Brain microvascular endothelial cell (primary cell): ENCODE measurements at regions not wholly inside any gene's neighbourhood (a gene's known extent, or its start where the extent isn't known, plus 50 kb on each side); places are given as distances from the start of the nearest gene placed in this dataset.

Experiments
- DNase-seq: peaks from one replicate; pipeline ENCODE4 v3.0.0-alpha.2; 2020
- H3K27ac ChIP-seq: fragments of 250-450 bp; sonication (Bioruptor Pico); 2 replicates; pipeline ENCODE4 v1.5.1; 2020; ENCODE audit warnings: mild to moderate bottlenecking, moderate library complexity
- H3K27me3 ChIP-seq: fragments of 250-450 bp; sonication (Bioruptor Pico); replicated peaks from 2 replicates; pipeline ENCODE4 v1.5.1; 2020; ENCODE audit warnings: mild to moderate bottlenecking
- H3K36me3 ChIP-seq: fragments of 250-450 bp; sonication (Bioruptor Pico); replicated peaks from 2 replicates; pipeline ENCODE4 v1.5.1; 2020; ENCODE audit warnings: mild to moderate bottlenecking
- H3K4me3 ChIP-seq: 2 replicates; pipeline ENCODE4 v1.5.1; 2011; ENCODE audit warnings: low read depth, mild to moderate bottlenecking, control low read depth, low read length, moderate library complexity
- CTCF ChIP-seq: IDR thresholded peaks from 2 replicates; pipeline ENCODE4 v1.5.1; 2011; ENCODE audit warnings: low read depth, mild to moderate bottlenecking, moderate library complexity, low read length, control low read depth, inconsistent platforms; ENCODE audit errors: missing control alignments
- in situ Hi-C: cut with HindIII; loops from 2 replicates; pipeline ENCODE4 v1.10.0; 2017; ENCODE audit warnings: low sequenced_read_pairs, low pct_ligation_motif_present

GRCh38 chr4:133868856-133869255 is 332.7 kb downstream of the PABPC4L start:
- Histone ChIP-seq H3K36me3 (no peaks in the 10 kb centered on the region), H3K27ac (no peak overlapping the region), H3K4me3 (no peak overlapping the region), H3K27me3 (no peaks in the 10 kb centered on the region)
- in situ Hi-C loops, result no loop called here
- TF ChIP-seq CTCF, result no peak
- DNase-seq, result no peak

GRCh38 chr4:133866328-133866699 is 335.3 kb downstream of the PABPC4L start:
- no peak for TF ChIP-seq CTCF
- H3K27me3 ChIP-seq, result no peaks in the 10 kb centered on the region
- peak; percentile 8 for DNase-seq
- H3K27ac ChIP-seq, result peak overlapping the region; percentile 44
- no peaks in the 10 kb centered on the region for H3K36me3 ChIP-seq
- in situ Hi-C loops, result no loop called here
- no peak overlapping the region for H3K4me3 ChIP-seq

GRCh38 chr4:133865612-133866327 is 335.8 kb downstream of the PABPC4L start:
- H3K4me3 ChIP-seq, result no peak overlapping the region
- no peaks in the 10 kb centered on the region for H3K27me3 ChIP-seq
- in situ Hi-C loops, result no loop called here
- no peak for TF ChIP-seq CTCF
- DNase-seq, result peak; percentile 98
- no peaks in the 10 kb centered on the region for H3K36me3 ChIP-seq
- peak overlapping the region; percentile 44 for H3K27ac ChIP-seq

- H3K36me3 ChIP-seq, result no peaks in the 10 kb centered on the region
- in situ Hi-C loops, result no loop called here
- no peak for DNase-seq
- H3K27ac ChIP-seq, result no peak overlapping the region
- no peaks in the 10 kb centered on the region for H3K27me3 ChIP-seq
- no peak overlapping the region for H3K4me3 ChIP-seq
- TF ChIP-seq CTCF, result no peak
Measured at GRCh38 chr4:133863153-133863552, 338.4 kb downstream of the PABPC4L start.

GRCh38 chr4:133856731-133857355 is 344.7 kb downstream of the PABPC4L start:
- H3K4me3 ChIP-seq, result no peak overlapping the region

More at GRCh38 chr4:133856731-133857355, 344.7 kb downstream of the PABPC4L start:
- in situ Hi-C loops, result no loop called here
- Histone ChIP-seq H3K27me3 (no peaks in the 10 kb centered on the region), H3K36me3 (no peaks in the 10 kb centered on the region), H3K27ac (no peak overlapping the region)
- no peak for TF ChIP-seq CTCF
- DNase-seq, result no peak
